ENCODE measurements at regions not wholly inside any gene's neighbourhood (a gene's known extent, or its start where the extent isn't known, plus 50 kb on each side); places are given as distances from the start of the nearest gene placed in this dataset.

- in situ Hi-C loops (cut with MboI; ENCODE audit: low pct_unique_long_range_greater_than_20kb, low sequenced_read_pairs): no loop called here
- no peak for DNase-seq
These were observed 96.4 kb downstream of the TMEM170B start for GRCh38 chr6:11633741-11634509.

DNA sequence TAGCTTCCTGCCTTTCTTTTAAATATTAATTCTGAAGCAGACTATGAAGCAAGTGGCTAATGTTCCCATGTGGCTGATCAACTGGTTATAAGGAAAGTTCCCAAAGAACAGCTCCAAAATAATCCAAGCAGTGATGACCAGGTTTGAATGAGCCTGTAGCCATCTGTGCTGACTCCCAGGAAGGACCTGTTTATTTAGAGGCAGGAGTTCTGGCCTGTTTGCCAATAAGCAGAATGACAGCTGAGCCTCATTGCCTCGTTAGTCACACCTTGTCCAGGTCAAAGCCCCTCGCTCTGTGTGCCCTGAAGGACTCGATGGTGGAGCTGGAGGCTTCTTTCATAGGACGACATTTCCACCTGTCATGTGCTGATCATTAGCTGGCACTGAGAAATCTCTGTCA is 97.4 kb downstream of the TMEM170B start:
- DNase-seq: no peak
- in situ Hi-C loops (cut with MboI; ENCODE audit: low pct_unique_long_range_greater_than_20kb, low sequenced_read_pairs): no loop called here

DNA sequence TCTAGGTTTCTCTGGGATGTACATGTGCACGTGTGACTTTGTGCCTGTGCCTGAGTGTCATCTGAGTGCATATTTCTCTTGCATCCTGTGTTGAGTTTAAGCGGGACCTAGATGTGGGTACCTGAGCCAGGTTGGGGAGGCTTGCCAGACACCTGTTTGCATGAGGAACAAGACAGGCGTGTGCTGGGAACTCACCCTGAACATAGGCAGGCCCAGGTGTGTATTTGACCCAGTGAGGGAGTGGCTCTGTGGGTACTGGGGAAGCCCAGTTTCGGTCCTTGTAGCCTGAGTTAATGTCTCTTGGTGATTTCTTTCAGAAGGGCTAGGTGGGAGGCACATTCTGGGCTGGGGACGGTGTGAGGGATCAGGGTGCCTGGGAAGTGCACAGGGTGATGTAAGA is 98.6 kb downstream of the TMEM170B start:
- no peak for DNase-seq
- in situ Hi-C loops (cut with MboI; ENCODE audit: low pct_unique_long_range_greater_than_20kb, low sequenced_read_pairs): no loop called here

- DNase-seq: no peak
- in situ Hi-C loops (cut with MboI; ENCODE audit: low pct_unique_long_range_greater_than_20kb, low sequenced_read_pairs): no loop called here
These were observed 99.7 kb downstream of the TMEM170B start for GRCh38 chr6:11637266-11637665.

GRCh38 chr6:11639376-11640235 is 102.1 kb downstream of the TMEM170B start:
- no peak for DNase-seq
- in situ Hi-C loops (cut with MboI; ENCODE audit: low pct_unique_long_range_greater_than_20kb, low sequenced_read_pairs): no loop called here

DNA sequence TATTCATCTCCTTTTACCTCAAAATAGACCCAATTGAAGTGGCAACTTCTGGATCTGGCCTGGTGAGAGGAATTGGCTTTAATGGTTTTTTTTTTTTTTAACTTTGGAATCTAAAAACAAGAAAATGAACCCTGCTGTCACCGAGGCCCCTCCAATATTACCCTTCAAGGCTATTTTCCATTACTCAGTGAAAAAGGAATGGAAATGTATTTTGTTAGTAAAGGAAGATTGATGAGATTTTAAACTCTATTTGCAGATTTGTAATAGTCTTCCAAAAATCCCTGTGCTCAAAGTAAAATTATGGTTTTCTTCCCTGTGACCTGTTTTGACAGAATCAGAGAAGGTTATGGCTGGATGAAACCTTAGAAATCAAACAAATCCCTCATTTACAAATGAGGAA is 102.9 kb downstream of the TMEM170B start:
- in situ Hi-C loops (cut with MboI; ENCODE audit: low pct_unique_long_range_greater_than_20kb, low sequenced_read_pairs): no loop called here
- no peak for DNase-seq

GRCh38 chr6:11644071-11644470 is 106.5 kb downstream of the TMEM170B start:
- in situ Hi-C loops (cut with MboI; ENCODE audit: low pct_unique_long_range_greater_than_20kb, low sequenced_read_pairs): no loop called here
- DNase-seq: no peak

GRCh38 chr6:11644601-11645000 is 107.1 kb downstream of the TMEM170B start:
- in situ Hi-C loops (cut with MboI; ENCODE audit: low pct_unique_long_range_greater_than_20kb, low sequenced_read_pairs): no loop called here
- DNase-seq: no peak

DNA sequence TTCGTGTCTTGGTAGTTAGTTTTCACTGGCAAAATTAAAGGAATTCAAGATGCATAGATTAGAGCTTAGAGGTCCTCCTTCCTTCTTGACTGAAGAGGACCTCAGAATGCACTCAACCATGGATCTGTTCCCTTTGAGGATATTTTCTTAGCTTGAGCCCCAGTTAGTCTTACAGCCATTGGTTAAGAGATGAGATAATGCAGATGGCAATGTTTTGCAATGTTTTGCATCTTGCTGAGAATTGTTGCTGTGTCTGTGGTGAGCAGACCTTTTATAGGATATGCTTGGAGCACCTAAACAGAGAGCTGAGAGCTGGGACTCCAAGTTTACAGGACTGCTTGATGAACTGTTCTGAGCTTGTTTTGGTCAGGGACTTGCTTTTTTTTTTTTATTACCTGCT is 107.5 kb downstream of the TMEM170B start:
- no peak for DNase-seq
- in situ Hi-C loops (cut with MboI; ENCODE audit: low pct_unique_long_range_greater_than_20kb, low sequenced_read_pairs): no loop called here

- DNase-seq: no peak
- in situ Hi-C loops (cut with MboI; ENCODE audit: low pct_unique_long_range_greater_than_20kb, low sequenced_read_pairs): no loop called here
These were observed 110.9 kb downstream of the TMEM170B start for GRCh38 chr6:11648436-11648775.

DNA sequence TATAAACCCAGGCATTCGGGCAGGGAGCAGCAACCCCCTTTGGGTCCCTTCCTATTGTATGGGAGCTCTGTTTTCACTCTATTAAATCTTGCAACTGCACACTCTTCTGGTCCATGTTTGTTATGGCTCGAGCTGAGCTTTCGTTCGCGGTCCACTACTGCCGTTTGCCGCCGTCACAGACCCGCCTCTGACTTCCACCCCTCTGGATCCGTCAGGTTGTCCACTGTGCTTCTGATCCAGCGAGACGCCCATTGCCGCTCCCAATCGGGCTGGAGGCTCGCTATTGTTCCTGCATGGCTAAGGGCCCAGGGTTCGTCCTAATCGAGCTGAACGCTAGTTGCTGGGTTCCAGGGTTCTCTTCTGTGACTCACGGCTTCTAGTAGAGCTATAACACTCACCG is 111.3 kb downstream of the TMEM170B start:
- no peak for DNase-seq
- in situ Hi-C loops (cut with MboI; ENCODE audit: low pct_unique_long_range_greater_than_20kb, low sequenced_read_pairs): no loop called here

DNA sequence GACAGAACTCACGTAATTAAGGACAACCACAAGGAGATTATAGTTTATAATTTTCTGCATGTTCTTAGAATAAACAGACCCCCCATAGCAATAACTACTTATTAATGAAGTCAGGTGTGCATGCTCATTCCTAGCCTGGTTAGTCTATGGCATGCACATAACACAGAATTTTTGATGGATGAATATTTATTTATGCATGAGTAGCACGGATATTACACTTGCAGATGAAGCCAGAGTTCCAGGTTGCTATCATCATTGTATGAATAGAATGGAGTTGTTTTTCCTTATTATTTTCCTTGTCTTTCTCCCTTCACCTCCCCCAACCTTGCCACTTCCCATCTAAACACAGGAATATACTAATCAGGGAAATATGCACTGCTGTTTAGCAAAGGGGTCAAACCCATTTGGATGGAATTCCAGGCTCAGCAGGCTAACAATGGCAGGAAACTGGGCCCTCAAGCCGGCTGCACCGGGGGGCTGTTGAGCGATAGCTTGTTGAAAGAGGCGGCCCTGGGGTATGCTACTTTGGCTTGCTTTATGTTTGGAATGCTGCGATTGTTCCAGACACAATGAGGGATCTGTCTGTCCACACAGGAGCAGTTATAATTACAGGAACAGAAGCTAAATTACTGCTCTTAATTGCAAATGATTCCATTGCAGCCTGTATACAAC is 112.6 kb downstream of the TMEM170B start:
- no peak for DNase-seq
- in situ Hi-C loops (cut with MboI; ENCODE audit: low pct_unique_long_range_greater_than_20kb, low sequenced_read_pairs): loop anchor here (25.0 kb wide), 1 partner anchor 587 kb away; no protein-coding TSS in a partner anchor

DNA sequence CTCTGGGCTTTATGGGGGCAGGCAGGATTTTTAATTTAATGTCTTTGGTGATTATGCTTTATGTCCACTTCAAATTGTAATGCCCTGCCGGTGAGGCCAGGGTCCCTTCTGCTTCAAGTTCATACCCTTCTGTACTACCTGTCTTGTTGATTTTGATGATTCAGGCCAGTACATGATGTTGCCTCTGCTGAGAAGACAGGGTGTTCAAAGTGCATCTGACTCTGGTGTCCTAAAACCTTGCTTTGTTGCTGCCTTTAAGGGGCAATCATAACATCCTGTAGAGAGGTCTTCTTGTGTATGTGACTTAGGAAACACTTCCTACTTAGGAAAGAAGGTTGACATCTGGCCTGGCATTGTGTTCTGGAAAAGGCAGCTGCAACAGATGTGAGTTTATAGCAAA is 113.2 kb downstream of the TMEM170B start:
- in situ Hi-C loops (cut with MboI; ENCODE audit: low pct_unique_long_range_greater_than_20kb, low sequenced_read_pairs): loop anchor here (25.0 kb wide), 1 partner anchor 587 kb away; no protein-coding TSS in a partner anchor
- DNase-seq: no peak

DNA sequence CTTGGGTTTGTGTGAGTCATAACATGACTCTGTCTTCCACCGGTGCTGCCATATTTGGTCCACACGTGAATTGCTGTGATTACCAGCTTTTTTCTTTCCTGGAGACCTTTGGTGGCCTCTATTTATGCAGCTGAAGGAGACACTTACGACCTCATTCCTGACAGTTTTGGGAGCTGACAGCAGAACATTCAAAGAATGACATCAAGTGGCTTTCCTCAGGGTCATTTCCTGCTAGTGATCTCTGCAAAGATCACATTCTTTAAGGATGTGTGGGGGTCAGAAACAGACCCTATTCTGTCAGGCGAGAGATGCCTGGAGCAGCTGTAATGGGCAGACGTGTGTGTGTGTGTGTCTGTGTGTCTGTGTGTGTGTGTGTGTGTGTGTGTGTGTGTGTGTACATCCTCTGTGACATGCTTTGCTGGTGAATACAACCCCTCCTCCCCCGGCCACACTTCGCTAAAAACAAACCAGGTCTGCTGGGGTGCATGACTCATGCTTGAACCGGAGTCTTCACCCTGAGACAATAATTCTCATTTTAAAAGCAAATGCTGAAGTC is 115.6 kb downstream of the TMEM170B start:
- in situ Hi-C loops (cut with MboI; ENCODE audit: low pct_unique_long_range_greater_than_20kb, low sequenced_read_pairs): loop anchor here (25.0 kb wide), 1 partner anchor 584 kb away; no protein-coding TSS in a partner anchor
- peak; percentile 14 for DNase-seq

GRCh38 chr6:11654876-11655275 is 117.3 kb downstream of the TMEM170B start:
- in situ Hi-C loops (cut with MboI; ENCODE audit: low pct_unique_long_range_greater_than_20kb, low sequenced_read_pairs): loop anchor here (25.0 kb wide), 1 partner anchor 582 kb away; no protein-coding TSS in a partner anchor
- no peak for DNase-seq

DNA sequence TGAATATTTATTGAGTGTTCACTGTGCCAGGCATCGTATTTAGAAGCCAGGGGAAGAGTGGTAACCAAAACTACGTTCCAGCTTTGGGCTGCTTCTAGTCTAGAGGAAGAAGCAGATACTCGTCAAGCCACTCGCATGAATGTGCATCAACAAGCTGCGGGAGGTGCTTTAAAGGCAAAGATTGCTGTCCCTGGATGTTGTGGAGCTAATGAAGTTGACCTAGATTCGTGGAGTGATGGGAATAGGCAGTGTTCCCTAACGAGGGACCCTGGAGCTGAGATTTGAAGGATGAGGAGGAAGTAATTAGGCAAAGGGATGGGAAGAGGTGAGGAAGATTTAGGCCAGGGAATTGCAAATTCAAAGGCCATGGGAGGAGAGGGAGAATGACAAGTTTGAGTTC is 118.9 kb downstream of the TMEM170B start:
- in situ Hi-C loops (cut with MboI; ENCODE audit: low pct_unique_long_range_greater_than_20kb, low sequenced_read_pairs): loop anchor here (25.0 kb wide), 1 partner anchor 581 kb away; no protein-coding TSS in a partner anchor
- no peak for DNase-seq

GRCh38 chr6:11659757-11660156 is 118.8 kb downstream of the ADTRP start:
- no peak for DNase-seq
- in situ Hi-C loops (cut with MboI; ENCODE audit: low pct_unique_long_range_greater_than_20kb, low sequenced_read_pairs): loop anchor here (25.0 kb wide), 1 partner anchor 578 kb away; no protein-coding TSS in a partner anchor

DNA sequence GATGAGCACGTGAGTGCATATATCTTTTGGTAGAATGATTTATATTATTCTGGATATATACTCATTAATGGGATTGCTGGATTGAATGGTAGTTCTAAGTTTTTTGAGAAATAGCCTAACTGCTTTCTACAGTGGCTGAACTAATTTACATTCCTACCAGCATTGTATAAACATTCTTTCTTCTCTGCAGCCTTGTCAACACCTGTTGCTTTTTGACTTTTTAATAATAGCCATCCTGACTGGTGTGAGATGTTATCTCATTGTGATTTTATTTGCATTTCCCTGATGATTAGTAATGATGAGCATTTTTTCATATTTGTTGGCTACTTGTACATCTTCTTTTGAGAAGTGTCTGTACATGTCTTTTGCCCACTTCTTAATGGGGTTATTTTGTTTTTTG is 116.3 kb downstream of the ADTRP start:
- in situ Hi-C loops (cut with MboI; ENCODE audit: low pct_unique_long_range_greater_than_20kb, low sequenced_read_pairs): loop anchor here (25.0 kb wide), 1 partner anchor 575 kb away; no protein-coding TSS in a partner anchor
- DNase-seq: no peak

DNA sequence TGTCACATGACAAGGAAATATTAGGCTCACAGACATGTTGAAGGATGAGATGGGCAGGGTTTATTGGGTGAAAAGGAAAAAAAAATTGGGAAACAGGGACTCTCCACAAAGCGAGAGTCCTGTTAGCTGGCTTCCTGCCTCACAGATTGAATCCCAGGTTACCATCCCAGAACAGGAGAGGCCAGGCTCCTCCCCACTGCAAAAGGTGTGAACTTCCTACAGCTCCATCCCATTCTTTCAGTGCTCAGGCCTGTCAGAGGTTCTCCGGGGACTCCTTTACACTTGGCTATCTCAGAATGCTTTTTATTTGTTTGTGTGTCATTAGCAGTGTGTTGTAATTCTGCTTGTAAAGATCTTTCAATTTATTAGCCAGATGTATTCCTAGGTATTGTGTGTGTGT is 115.1 kb downstream of the ADTRP start:
- DNase-seq: no peak
- in situ Hi-C loops (cut with MboI; ENCODE audit: low pct_unique_long_range_greater_than_20kb, low sequenced_read_pairs): loop anchor here (25.0 kb wide), 1 partner anchor 574 kb away; no protein-coding TSS in a partner anchor
